ENCODE measurements at regions not wholly inside any gene's neighbourhood (a gene's known extent, or its start where the extent isn't known, plus 50 kb on each side); places are given as distances from the start of the nearest gene placed in this dataset.

GRCh38 chr5:57938174-57938557 lies 455.6 kb upstream of the ACTBL2 start:
- no peak for TF ChIP-seq EP300 (IDR thresholded peaks at IDR 0.05)
- no peak for TF ChIP-seq POLR2A (IDR thresholded peaks at IDR 0.05)
- TF ChIP-seq CTCF (IDR thresholded peaks at IDR 0.05) = no peak

Data from stomach (tissue), 4 donors.